ENCODE measurements at regions not wholly inside any gene's neighbourhood (a gene's known extent, or its start where the extent isn't known, plus 50 kb on each side); places are given as distances from the start of the nearest gene placed in this dataset.

GRCh38 chr22:27692243-27692642, 109.3 kb downstream of the MN1 start:
- H3K36me3 ChIP-seq (ENCODE audit: low read depth): no peaks in the 10 kb centered on the region
- no peaks in the 10 kb centered on the region for H3K4me1 ChIP-seq (ENCODE audit: low read depth)
- ATAC-seq (no peak), DNase-seq (no peak)
- H3K9me3 ChIP-seq: no peaks in the 10 kb centered on the region
- TF ChIP-seq CTCF (IDR thresholded peaks at IDR 0.05): no peak
- intact Hi-C loops (cut with DNase I, micrococcal nuclease): no loop called here
- no peak overlapping the region for H3K4me3 ChIP-seq

- ATAC-seq: no peak
- DNase-seq: no peak
These were observed 105.6 kb downstream of the MN1 start for GRCh38 chr22:27695925-27696324.

GRCh38 chr22:27697888-27698287, 103.7 kb downstream of the MN1 start:
- ATAC-seq (no peak), DNase-seq (no peak)
- no peak overlapping the region for H3K4me3 ChIP-seq
- H3K4me1 ChIP-seq (ENCODE audit: low read depth): no peaks in the 10 kb centered on the region
- H3K36me3 ChIP-seq (ENCODE audit: low read depth): no peaks in the 10 kb centered on the region
- H3K9me3 ChIP-seq: no peaks in the 10 kb centered on the region
- TF ChIP-seq CTCF (IDR thresholded peaks at IDR 0.05): no peak
- intact Hi-C loops (cut with DNase I, micrococcal nuclease): no loop called here

More at GRCh38 chr22:27695925-27696324, 105.6 kb downstream of the MN1 start:
- Histone ChIP-seq H3K4me3 (no peak overlapping the region), H3K9me3 (no peaks in the 10 kb centered on the region), H3K4me1 (ENCODE audit: low read depth) (no peaks in the 10 kb centered on the region), H3K36me3 (ENCODE audit: low read depth) (no peaks in the 10 kb centered on the region)
- intact Hi-C loops (cut with DNase I, micrococcal nuclease): no loop called here
- TF ChIP-seq CTCF (IDR thresholded peaks at IDR 0.05): no peak
